T-helper 2 cell treated with Interferon-gamma antibody and Interleukin-4, amounts not matched to agents 5 μg/mL and 100 μg/mL, for 36 hours (primary cell): ENCODE measurements at regions not wholly inside any gene's neighbourhood (a gene's known extent, or its start where the extent isn't known, plus 50 kb on each side); places are given as distances from the start of the nearest gene placed in this dataset.

Source experiments
- DNase-seq: peaks from one replicate; pipeline ENCODE4 v3.0.0; 2021; ENCODE audit warnings: low spot score
- H3K27ac Mint-ChIP-seq: one replicate; pipeline ENCODE4 v1.8.0; 2021; ENCODE audit warnings: mild to moderate bottlenecking, mixed read lengths
- H3K27me3 Mint-ChIP-seq: one replicate; pipeline ENCODE4 v1.8.0; 2021; ENCODE audit warnings: low read depth, mixed read lengths
- H3K36me3 Mint-ChIP-seq: one replicate; pipeline ENCODE4 v1.8.0; 2021; ENCODE audit warnings: low read depth, mixed read lengths
- H3K4me1 Mint-ChIP-seq: one replicate; pipeline ENCODE4 v1.8.0; 2021; ENCODE audit warnings: low read depth, mixed read lengths
- H3K4me3 Mint-ChIP-seq: one replicate; pipeline ENCODE4 v1.8.0; 2022; ENCODE audit warnings: mild to moderate bottlenecking, moderate library complexity, mixed read lengths
- H3K9me3 Mint-ChIP-seq: one replicate; pipeline ENCODE4 v1.8.0; 2021; ENCODE audit warnings: mixed read lengths

- Mint-ChIP-seq H3K4me3 (peak overlapping the region; percentile 48), H3K36me3 (peaks cover 2% of the 10 kb centered on the region), H3K27ac (peak overlapping the region; percentile 75), H3K9me3 (no peaks in the 10 kb centered on the region), H3K27me3 (no peaks in the 10 kb centered on the region), H3K4me1 (peaks cover 45% of the 10 kb centered on the region)
- DNase-seq: no peak
These were observed 196.6 kb upstream of the CIBAR2 start for GRCh38 chr16:85308611-85309540.

GRCh38 chr16:85309656-85310587, 197.7 kb upstream of the CIBAR2 start:
- no peaks in the 10 kb centered on the region for H3K9me3 Mint-ChIP-seq
- peak overlapping the region; percentile 63 for H3K27ac Mint-ChIP-seq
- H3K4me1 Mint-ChIP-seq: peaks cover 41% of the 10 kb centered on the region
- peak overlapping the region; percentile 52 for H3K4me3 Mint-ChIP-seq
- peaks cover 2% of the 10 kb centered on the region for H3K36me3 Mint-ChIP-seq
- no peak for DNase-seq
- H3K27me3 Mint-ChIP-seq: no peaks in the 10 kb centered on the region

- Mint-ChIP-seq H3K4me1 (peaks cover 34% of the 10 kb centered on the region), H3K36me3 (peaks cover 1% of the 10 kb centered on the region), H3K4me3 (peak overlapping the region; percentile 54), H3K27me3 (no peaks in the 10 kb centered on the region), H3K27ac (peak overlapping the region; percentile 67), H3K9me3 (no peaks in the 10 kb centered on the region)
- DNase-seq: no peak
These were observed 198.8 kb upstream of the CIBAR2 start for GRCh38 chr16:85310868-85311585.

GRCh38 chr16:85311741-85312140, 199.5 kb upstream of the CIBAR2 start:
- Mint-ChIP-seq H3K4me3 (peak overlapping the region; percentile 54), H3K36me3 (no peaks in the 10 kb centered on the region), H3K27ac (peak overlapping the region; percentile 67), H3K27me3 (no peaks in the 10 kb centered on the region), H3K9me3 (no peaks in the 10 kb centered on the region), H3K4me1 (peaks cover 27% of the 10 kb centered on the region)
- no peak for DNase-seq

- DNase-seq: no peak
- H3K27me3 Mint-ChIP-seq: no peaks in the 10 kb centered on the region
- H3K4me1 Mint-ChIP-seq: peaks cover 26% of the 10 kb centered on the region
- no peaks in the 10 kb centered on the region for H3K9me3 Mint-ChIP-seq
- no peaks in the 10 kb centered on the region for H3K36me3 Mint-ChIP-seq
- H3K27ac Mint-ChIP-seq: peak overlapping the region; percentile 57
- H3K4me3 Mint-ChIP-seq: no peak overlapping the region
These were observed 199.9 kb upstream of the CIBAR2 start for GRCh38 chr16:85312174-85312573.

GRCh38 chr16:85312642-85313525, 200.6 kb upstream of the CIBAR2 start:
- H3K9me3 Mint-ChIP-seq: no peaks in the 10 kb centered on the region
- DNase-seq: no peak
- peaks cover 20% of the 10 kb centered on the region for H3K4me1 Mint-ChIP-seq
- no peaks in the 10 kb centered on the region for H3K27me3 Mint-ChIP-seq
- H3K4me3 Mint-ChIP-seq: no peak overlapping the region
- no peaks in the 10 kb centered on the region for H3K36me3 Mint-ChIP-seq
- H3K27ac Mint-ChIP-seq: no peak overlapping the region

- Mint-ChIP-seq H3K27me3 (no peaks in the 10 kb centered on the region), H3K27ac (no peak overlapping the region), H3K36me3 (no peaks in the 10 kb centered on the region), H3K9me3 (no peaks in the 10 kb centered on the region), H3K4me3 (no peak overlapping the region), H3K4me1 (peaks cover 12% of the 10 kb centered on the region)
- no peak for DNase-seq
These were observed 201.4 kb upstream of the CIBAR2 start for GRCh38 chr16:85313526-85314301.

- no peak overlapping the region for H3K4me3 Mint-ChIP-seq
- no peaks in the 10 kb centered on the region for H3K36me3 Mint-ChIP-seq
- DNase-seq: no peak
- H3K9me3 Mint-ChIP-seq: no peaks in the 10 kb centered on the region
- no peaks in the 10 kb centered on the region for H3K27me3 Mint-ChIP-seq
- no peak overlapping the region for H3K27ac Mint-ChIP-seq
- H3K4me1 Mint-ChIP-seq: peaks cover 11% of the 10 kb centered on the region
These were observed 202.3 kb upstream of the CIBAR2 start for GRCh38 chr16:85314512-85314971.

- DNase-seq: no peak
- no peak overlapping the region for H3K27ac Mint-ChIP-seq
- H3K36me3 Mint-ChIP-seq: no peaks in the 10 kb centered on the region
- peaks cover 8% of the 10 kb centered on the region for H3K4me1 Mint-ChIP-seq
- no peaks in the 10 kb centered on the region for H3K9me3 Mint-ChIP-seq
- H3K27me3 Mint-ChIP-seq: no peaks in the 10 kb centered on the region
- no peak overlapping the region for H3K4me3 Mint-ChIP-seq
These were observed 203.6 kb upstream of the CIBAR2 start for GRCh38 chr16:85315866-85316265.

GRCh38 chr16:85316321-85316919, 204.1 kb upstream of the CIBAR2 start:
- H3K27ac Mint-ChIP-seq: no peak overlapping the region
- no peaks in the 10 kb centered on the region for H3K9me3 Mint-ChIP-seq
- H3K4me3 Mint-ChIP-seq: no peak overlapping the region
- peaks cover 3% of the 10 kb centered on the region for H3K4me1 Mint-ChIP-seq
- DNase-seq: peak; percentile 40
- no peaks in the 10 kb centered on the region for H3K36me3 Mint-ChIP-seq
- H3K27me3 Mint-ChIP-seq: no peaks in the 10 kb centered on the region

GRCh38 chr16:85316944-85317343, 204.7 kb upstream of the CIBAR2 start:
- no peak overlapping the region for H3K27ac Mint-ChIP-seq
- no peaks in the 10 kb centered on the region for H3K36me3 Mint-ChIP-seq
- no peak overlapping the region for H3K4me3 Mint-ChIP-seq
- no peaks in the 10 kb centered on the region for H3K4me1 Mint-ChIP-seq
- DNase-seq: no peak
- H3K9me3 Mint-ChIP-seq: no peaks in the 10 kb centered on the region
- H3K27me3 Mint-ChIP-seq: no peaks in the 10 kb centered on the region

- Mint-ChIP-seq H3K4me3 (no peak overlapping the region), H3K27me3 (no peaks in the 10 kb centered on the region), H3K4me1 (no peaks in the 10 kb centered on the region), H3K27ac (no peak overlapping the region), H3K36me3 (no peaks in the 10 kb centered on the region), H3K9me3 (no peaks in the 10 kb centered on the region)
- no peak for DNase-seq
These were observed 205.4 kb upstream of the CIBAR2 start for GRCh38 chr16:85317704-85318103.
